SK-N-SH treated with all-trans-retinoic acid at 6 μM for 48 hours (cell line): ENCODE measurements at regions not wholly inside any gene's neighbourhood (a gene's known extent, or its start where the extent isn't known, plus 50 kb on each side); places are given as distances from the start of the nearest gene placed in this dataset.

Source experiments
- ATAC-seq: fragments of 200-7000 bp; cut with Tn5 transposase; 3 replicates; pipeline ENCODE4 v1.9.1; 2020; ENCODE audit warnings: mild to moderate bottlenecking, moderate library complexity
- ARNTL ChIP-seq: fragments of 450-650 bp; formaldehyde crosslinking; IDR thresholded peaks from 2 replicates; pipeline ENCODE4 v1.5.0; 2020; ENCODE audit warnings: low read depth, mild to moderate bottlenecking, moderate library complexity, borderline replicate concordance
- BACH2 ChIP-seq: fragments of 250-450 bp; sonication (Bioruptor Pico); IDR thresholded peaks from 2 replicates; pipeline ENCODE4 v1.9.0; 2021; ENCODE audit warnings: mild to moderate bottlenecking, borderline replicate concordance
- CREB5 ChIP-seq: fragments of 250-450 bp; sonication (Bioruptor Pico); IDR thresholded peaks from 2 replicates; pipeline ENCODE4 v1.5.1; 2020; ENCODE audit warnings: low read depth, mild to moderate bottlenecking, moderate library complexity
- CSDC2 ChIP-seq: fragments of 250-450 bp; sonication (Bioruptor Pico); IDR thresholded peaks from 2 replicates; pipeline ENCODE4 v1.5.0; 2020; ENCODE audit warnings: mild to moderate bottlenecking, moderate library complexity
- ESRRG ChIP-seq: fragments of 250-450 bp; sonication (Bioruptor Pico); IDR thresholded peaks from 2 replicates; pipeline ENCODE4 v1.6.1; 2021; ENCODE audit warnings: mild to moderate bottlenecking
- GLIS3 ChIP-seq: fragments of 250-450 bp; sonication (Bioruptor Pico); IDR thresholded peaks from 2 replicates; pipeline ENCODE4 v1.5.0; 2020; ENCODE audit warnings: mild to moderate bottlenecking, moderate library complexity
- ISL1 ChIP-seq: fragments of 250-450 bp; sonication (Bioruptor Pico); IDR thresholded peaks from 2 replicates; pipeline ENCODE4 v2.1.2; 2022; ENCODE audit warnings: mild to moderate bottlenecking, moderate library complexity
- OSR1 ChIP-seq: fragments of 250-450 bp; sonication (Bioruptor Pico); IDR thresholded peaks from 2 replicates; pipeline ENCODE4 v1.8.0; 2022; ENCODE audit warnings: moderate library complexity, mild to moderate bottlenecking, inconsistent platforms
- POU6F1 ChIP-seq: fragments of 250-450 bp; sonication (Bioruptor Pico); IDR thresholded peaks from 2 replicates; pipeline ENCODE4 v1.8.0; 2021; ENCODE audit warnings: low read depth, mild to moderate bottlenecking, moderate library complexity, borderline replicate concordance
- PPARA ChIP-seq: fragments of 250-450 bp; sonication (Bioruptor Pico); IDR thresholded peaks from 2 replicates; pipeline ENCODE4 v1.5.0; 2020; ENCODE audit warnings: mild to moderate bottlenecking, borderline replicate concordance
- SNAI2 ChIP-seq: fragments of 250-450 bp; sonication (Bioruptor Pico); IDR thresholded peaks from 2 replicates; pipeline ENCODE4 v1.5.0; 2020; ENCODE audit warnings: mild to moderate bottlenecking, moderate library complexity
- TCF4 ChIP-seq: fragments of 250-450 bp; sonication (Bioruptor Pico); IDR thresholded peaks from 2 replicates; pipeline ENCODE4 v1.8.0; 2021; ENCODE audit warnings: mild to moderate bottlenecking, moderate library complexity, borderline replicate concordance
- ZC3H10 ChIP-seq: fragments of 250-450 bp; sonication (Bioruptor Pico); IDR thresholded peaks from 2 replicates; pipeline ENCODE4 v1.5.1; 2021; ENCODE audit warnings: mild to moderate bottlenecking, moderate library complexity
- ZFP3 ChIP-seq: fragments of 250-450 bp; sonication (Bioruptor Pico); IDR thresholded peaks from 2 replicates; pipeline ENCODE4 v1.5.0; 2020; ENCODE audit warnings: mild to moderate bottlenecking, moderate library complexity
- ZFP30 ChIP-seq: fragments of 450-650 bp; formaldehyde crosslinking; IDR thresholded peaks from 2 replicates; pipeline ENCODE4 v1.5.0; 2022; ENCODE audit warnings: mild to moderate bottlenecking, moderate library complexity
- ZNF70 ChIP-seq: fragments of 450-650 bp; formaldehyde crosslinking; IDR thresholded peaks from 2 replicates; pipeline ENCODE4 v1.5.0; 2020; ENCODE audit warnings: mild to moderate bottlenecking, moderate library complexity
- ZNF8 ChIP-seq: fragments of 450-650 bp; formaldehyde crosslinking; IDR thresholded peaks from 2 replicates; pipeline ENCODE4 v1.5.0; 2020; ENCODE audit warnings: mild to moderate bottlenecking, moderate library complexity
- TF ChIP-seq, protein P1 (sequence below): fragments of 250-450 bp; sonication (Bioruptor Pico); IDR thresholded peaks from 2 replicates; pipeline ENCODE4 v1.5.0; 2020; ENCODE audit warnings: mild to moderate bottlenecking, moderate library complexity
- TF ChIP-seq, protein P2 (sequence below): fragments of 250-450 bp; sonication (Bioruptor Pico); IDR thresholded peaks from 2 replicates; pipeline ENCODE4 v1.5.1; 2021; ENCODE audit warnings: mild to moderate bottlenecking, moderate library complexity
- TF ChIP-seq, protein P3 (sequence below): fragments of 250-450 bp; sonication (Bioruptor Pico); IDR thresholded peaks from 2 replicates; pipeline ENCODE4 v1.8.0; 2020; ENCODE audit warnings: mild to moderate bottlenecking, moderate library complexity, borderline replicate concordance

DNA sequence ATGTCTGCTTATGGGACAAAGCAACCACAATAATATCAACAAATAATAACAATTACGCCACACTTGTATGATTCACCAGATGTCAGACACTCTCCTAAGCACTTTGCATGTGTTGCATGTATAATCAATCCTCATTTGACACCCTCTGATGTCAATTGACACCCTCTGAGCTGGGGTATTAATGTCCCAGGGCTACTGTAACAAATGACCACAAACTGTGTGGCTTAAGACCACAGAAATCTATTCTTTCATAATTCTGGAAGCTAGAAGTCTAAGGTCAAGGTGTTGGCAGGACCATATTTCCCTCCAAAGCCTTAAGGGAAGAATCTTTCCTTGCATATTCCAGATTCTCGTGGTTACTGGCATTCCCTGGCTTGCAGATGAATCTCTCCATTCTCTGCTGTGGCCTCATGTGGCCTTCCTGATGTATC lies 112.7 kb downstream of the NPIPB5 start:
- no peak for ATAC-seq
- no peak for TF ChIP-seq ISL1 (CRISPR knock-in tag)
- no peak for TF ChIP-seq TCF4
- TF ChIP-seq CREB5, result no peak
- TF ChIP-seq, protein P1, sequence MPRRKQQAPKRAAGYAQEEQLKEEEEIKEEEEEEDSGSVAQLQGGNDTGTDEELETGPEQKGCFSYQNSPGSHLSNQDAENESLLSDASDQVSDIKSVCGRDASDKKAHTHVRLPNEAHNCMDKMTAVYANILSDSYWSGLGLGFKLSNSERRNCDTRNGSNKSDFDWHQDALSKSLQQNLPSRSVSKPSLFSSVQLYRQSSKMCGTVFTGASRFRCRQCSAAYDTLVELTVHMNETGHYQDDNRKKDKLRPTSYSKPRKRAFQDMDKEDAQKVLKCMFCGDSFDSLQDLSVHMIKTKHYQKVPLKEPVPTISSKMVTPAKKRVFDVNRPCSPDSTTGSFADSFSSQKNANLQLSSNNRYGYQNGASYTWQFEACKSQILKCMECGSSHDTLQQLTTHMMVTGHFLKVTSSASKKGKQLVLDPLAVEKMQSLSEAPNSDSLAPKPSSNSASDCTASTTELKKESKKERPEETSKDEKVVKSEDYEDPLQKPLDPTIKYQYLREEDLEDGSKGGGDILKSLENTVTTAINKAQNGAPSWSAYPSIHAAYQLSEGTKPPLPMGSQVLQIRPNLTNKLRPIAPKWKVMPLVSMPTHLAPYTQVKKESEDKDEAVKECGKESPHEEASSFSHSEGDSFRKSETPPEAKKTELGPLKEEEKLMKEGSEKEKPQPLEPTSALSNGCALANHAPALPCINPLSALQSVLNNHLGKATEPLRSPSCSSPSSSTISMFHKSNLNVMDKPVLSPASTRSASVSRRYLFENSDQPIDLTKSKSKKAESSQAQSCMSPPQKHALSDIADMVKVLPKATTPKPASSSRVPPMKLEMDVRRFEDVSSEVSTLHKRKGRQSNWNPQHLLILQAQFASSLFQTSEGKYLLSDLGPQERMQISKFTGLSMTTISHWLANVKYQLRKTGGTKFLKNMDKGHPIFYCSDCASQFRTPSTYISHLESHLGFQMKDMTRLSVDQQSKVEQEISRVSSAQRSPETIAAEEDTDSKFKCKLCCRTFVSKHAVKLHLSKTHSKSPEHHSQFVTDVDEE, result no peak
- no peak for TF ChIP-seq ZFP30
- no peak for TF ChIP-seq ZNF8 (CRISPR knock-in tag)
- TF ChIP-seq CSDC2 (CRISPR knock-in tag), result no peak
- no peak for TF ChIP-seq ZFP3
- TF ChIP-seq SNAI2 (CRISPR knock-in tag), result no peak
- TF ChIP-seq ARNTL (CRISPR knock-in tag), result no peak
- no peak for TF ChIP-seq GLIS3 (CRISPR knock-in tag)
- no peak for TF ChIP-seq BACH2 (CRISPR knock-in tag)
- no peak for TF ChIP-seq ESRRG (CRISPR knock-in tag)
- no peak for TF ChIP-seq OSR1 (CRISPR knock-in tag)
- TF ChIP-seq PPARA, result no peak
- TF ChIP-seq, protein P2, sequence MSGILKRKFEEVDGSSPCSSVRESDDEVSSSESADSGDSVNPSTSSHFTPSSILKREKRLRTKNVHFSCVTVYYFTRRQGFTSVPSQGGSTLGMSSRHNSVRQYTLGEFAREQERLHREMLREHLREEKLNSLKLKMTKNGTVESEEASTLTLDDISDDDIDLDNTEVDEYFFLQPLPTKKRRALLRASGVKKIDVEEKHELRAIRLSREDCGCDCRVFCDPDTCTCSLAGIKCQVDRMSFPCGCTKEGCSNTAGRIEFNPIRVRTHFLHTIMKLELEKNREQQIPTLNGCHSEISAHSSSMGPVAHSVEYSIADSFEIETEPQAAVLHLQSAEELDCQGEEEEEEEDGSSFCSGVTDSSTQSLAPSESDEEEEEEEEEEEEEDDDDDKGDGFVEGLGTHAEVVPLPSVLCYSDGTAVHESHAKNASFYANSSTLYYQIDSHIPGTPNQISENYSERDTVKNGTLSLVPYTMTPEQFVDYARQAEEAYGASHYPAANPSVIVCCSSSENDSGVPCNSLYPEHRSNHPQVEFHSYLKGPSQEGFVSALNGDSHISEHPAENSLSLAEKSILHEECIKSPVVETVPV (CRISPR knock-in tag), result no peak
- no peak for TF ChIP-seq ZC3H10 (CRISPR knock-in tag)

GRCh38 chr16:22624038-22624799 lies 113.5 kb downstream of the NPIPB5 start:
- no peak for ATAC-seq
- TF ChIP-seq POU6F1 (CRISPR knock-in tag), result no peak
- no peak for TF ChIP-seq PPARA
- TF ChIP-seq TCF4, result peak; percentile 80
- TF ChIP-seq, protein P1, result 0 out of 2 replicates have a peak, but pooled peaks have one; percentile 49
- TF ChIP-seq ZNF8 (CRISPR knock-in tag), result no peak

GRCh38 chr16:22624800-22625533 lies 114.3 kb downstream of the NPIPB5 start:
- ATAC-seq, result no peak
- TF ChIP-seq, protein P3, sequence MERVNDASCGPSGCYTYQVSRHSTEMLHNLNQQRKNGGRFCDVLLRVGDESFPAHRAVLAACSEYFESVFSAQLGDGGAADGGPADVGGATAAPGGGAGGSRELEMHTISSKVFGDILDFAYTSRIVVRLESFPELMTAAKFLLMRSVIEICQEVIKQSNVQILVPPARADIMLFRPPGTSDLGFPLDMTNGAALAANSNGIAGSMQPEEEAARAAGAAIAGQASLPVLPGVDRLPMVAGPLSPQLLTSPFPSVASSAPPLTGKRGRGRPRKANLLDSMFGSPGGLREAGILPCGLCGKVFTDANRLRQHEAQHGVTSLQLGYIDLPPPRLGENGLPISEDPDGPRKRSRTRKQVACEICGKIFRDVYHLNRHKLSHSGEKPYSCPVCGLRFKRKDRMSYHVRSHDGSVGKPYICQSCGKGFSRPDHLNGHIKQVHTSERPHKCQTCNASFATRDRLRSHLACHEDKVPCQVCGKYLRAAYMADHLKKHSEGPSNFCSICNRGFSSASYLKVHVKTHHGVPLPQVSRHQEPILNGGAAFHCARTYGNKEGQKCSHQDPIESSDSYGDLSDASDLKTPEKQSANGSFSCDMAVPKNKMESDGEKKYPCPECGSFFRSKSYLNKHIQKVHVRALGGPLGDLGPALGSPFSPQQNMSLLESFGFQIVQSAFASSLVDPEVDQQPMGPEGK, result no peak
- no peak for TF ChIP-seq ZNF70
- TF ChIP-seq PPARA, result no peak
- no peak for TF ChIP-seq SNAI2 (CRISPR knock-in tag)
